ENCODE measurements at regions not wholly inside any gene's neighbourhood (a gene's known extent, or its start where the extent isn't known, plus 50 kb on each side); places are given as distances from the start of the nearest gene placed in this dataset.
"Not testable (repeated sequence)": the region's sequence is repeated elsewhere in the genome, so short reads cannot be mapped to it uniquely, and the experiment has no call there.

GRCh38 chr4:14335872-14336271, 666.4 kb upstream of the CPEB2 start:
- no peak for FAIRE-seq

DNA sequence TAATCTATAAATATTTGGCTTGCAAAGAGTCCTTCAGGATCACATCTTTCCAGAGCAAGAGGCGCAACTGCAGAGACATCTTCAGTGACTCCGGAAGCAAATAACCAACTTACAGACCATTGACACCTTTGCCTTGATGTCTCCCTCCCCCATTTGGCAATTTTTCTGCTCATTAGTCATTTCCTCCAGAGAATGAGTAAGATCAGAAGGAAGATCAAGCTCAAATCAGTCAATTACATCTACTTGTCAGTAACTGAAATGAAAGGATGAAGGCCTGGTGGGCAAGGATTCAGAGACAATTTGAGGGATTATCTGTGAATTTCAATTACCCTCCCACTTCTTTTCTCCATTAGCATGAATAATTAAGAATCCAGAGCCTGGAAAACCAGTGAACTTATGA, 665.6 kb upstream of the CPEB2 start:
- no peak for FAIRE-seq

- no peak for FAIRE-seq
Observed at GRCh38 chr4:14337892-14338584, 664.2 kb upstream of the CPEB2 start.

- FAIRE-seq: no peak
Observed at GRCh38 chr4:14338585-14339265, 663.6 kb upstream of the CPEB2 start.

- no peak for FAIRE-seq
Observed at GRCh38 chr4:14339715-14340114, 662.6 kb upstream of the CPEB2 start.

DNA sequence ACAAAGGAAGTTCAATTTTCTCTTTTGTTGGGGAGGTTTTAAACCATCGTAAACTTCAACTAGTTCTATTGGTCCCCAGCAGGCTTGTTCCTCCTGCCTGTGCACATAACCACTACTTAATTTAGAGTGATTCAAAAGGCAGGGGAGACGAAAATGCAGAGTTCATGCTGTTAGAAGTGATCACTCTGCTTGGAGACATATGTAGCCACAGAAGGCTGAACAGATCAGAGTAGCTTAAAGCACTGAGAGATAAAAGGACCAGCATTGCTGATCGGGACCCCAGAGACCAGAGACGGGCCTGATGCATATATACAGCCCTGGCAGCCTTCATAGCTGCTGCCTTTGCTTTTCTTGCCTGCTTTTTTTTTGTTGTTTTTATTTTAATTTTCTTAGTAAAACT, 662.0 kb upstream of the CPEB2 start:
- FAIRE-seq: no peak

DNA sequence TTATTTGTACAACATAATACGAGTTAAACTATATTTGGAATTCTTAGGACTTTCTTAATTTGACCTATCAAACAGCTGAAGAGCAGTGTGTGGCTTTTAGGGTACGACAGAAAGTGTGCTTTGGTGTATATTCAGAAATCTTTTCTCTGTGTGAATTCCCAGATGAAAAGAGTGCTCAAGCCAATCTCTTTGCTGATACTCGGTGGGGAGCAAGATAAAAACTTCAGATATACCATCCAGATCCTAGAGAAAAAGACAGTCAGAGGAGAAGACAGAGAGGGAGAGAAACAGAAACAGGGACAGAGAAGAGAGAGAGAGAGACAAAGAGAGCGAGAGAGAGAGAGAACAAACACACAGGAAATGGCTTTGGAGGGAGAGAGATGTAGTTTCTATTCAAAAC, 658.3 kb upstream of the CPEB2 start:
- FAIRE-seq: no peak

DNA sequence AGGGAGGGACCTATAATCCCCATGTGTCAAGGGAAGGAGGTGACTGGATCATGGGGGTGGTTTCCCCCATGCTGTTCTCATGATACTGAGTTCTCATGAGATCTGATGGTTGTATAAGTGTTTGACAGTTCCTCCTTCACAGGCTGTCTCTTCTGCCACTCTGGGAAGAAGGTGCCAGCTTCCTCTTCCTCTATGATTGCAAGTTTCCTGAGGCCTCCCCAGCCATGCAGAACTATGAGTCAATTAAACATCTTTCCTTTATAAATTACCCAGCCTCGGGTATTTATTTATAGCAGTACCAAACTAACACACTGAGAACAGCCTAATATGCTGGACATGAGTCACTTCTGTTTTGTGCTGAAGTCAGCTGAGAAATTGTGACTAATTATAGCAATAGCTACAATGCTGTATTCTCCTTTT, 656.9 kb upstream of the CPEB2 start:
- FAIRE-seq: no peak

GRCh38 chr4:14347526-14347925, 654.8 kb upstream of the CPEB2 start:
- FAIRE-seq: no peak

DNA sequence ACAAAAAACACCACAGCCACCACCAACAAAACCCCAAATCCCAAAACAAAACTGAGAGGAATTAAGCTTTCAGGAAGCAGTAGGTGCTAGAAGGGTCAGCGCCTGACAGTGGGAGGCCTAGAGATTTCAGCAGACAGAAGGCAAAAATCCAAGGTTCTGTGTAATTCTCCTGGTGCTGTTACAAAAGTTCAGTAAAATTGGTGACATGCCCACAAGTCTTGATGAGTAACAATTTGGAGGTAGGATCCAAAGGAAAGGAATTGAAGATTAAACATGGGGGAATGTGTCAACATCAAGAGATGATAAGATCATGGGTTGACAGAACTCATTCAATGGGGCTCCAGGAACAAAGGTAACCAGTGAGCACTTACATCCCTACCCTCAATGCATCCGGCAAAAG, 653.8 kb upstream of the CPEB2 start:
- no peak for FAIRE-seq

GRCh38 chr4:14358544-14359160, 643.6 kb upstream of the CPEB2 start:
- not testable (repeated sequence) for FAIRE-seq

- FAIRE-seq: no peak
Observed at GRCh38 chr4:14359991-14360390, 642.3 kb upstream of the CPEB2 start.

DNA sequence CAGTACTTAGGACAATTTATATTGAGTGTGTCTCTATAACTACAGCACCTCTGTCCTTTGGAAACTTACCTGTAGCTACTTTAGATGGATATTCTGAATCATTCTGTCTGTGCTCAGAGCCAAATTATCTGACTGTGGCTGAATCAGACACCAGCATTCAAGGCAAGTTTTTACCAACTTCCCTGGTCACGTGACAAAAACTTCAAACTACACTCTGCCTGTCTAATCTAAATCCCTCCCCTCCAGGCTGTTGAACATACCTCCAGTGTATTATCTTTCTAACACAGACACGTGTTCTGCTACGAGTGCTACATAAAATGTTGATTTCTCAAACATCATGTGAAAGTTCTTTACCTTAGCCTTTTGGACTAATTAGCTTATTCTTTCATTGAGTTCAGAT, 641.2 kb upstream of the CPEB2 start:
- FAIRE-seq: no peak

DNA sequence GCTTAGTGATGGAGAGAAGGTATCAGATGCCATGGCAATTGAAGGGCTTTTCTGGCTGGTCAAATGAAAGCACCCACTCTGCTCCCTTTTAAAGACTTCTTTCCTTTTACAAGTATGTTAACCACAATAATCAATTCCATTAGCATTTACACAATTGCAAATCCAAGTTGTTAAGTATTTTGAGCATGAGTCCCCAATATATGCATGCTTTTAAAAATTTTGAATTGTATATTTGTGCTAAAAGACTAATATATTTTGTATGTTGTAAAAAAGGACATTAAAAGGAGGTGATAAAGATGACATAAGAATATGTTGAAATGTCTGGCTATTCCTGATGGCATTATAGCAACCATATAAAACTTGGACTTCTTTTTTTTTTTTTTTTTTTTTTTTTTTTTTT, 639.9 kb upstream of the CPEB2 start:
- FAIRE-seq: no peak

DNA sequence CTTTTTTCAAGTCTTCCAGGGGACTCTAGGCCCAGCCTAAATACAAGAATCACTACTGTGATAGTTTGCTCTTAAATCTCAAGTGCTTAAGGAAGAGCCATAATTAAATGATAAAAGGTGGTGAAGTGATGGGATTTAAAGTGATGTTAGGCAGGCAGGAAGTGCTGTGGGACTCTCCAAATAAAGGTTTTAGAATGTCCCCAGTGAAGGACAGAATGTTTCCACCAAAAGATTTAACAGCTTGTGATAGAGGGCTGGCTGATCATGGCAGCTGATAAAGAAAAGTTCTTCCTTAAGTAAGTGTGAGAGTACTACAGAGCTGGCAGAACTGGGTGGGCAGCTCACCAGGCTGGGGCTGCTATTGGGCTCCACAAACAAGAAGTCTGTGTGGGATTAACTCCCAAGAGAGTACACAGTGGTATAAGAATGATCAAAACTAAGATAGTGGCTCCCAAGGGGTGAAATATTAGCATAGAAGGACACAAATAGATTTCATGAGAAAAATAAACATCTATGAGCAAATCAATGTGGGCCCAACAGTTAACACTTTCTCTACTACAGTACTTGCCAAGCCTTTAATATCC, 637.2 kb upstream of the CPEB2 start:
- FAIRE-seq: no peak

GRCh38 chr4:14368391-14368790, 633.9 kb upstream of the CPEB2 start:
- no peak for FAIRE-seq

DNA sequence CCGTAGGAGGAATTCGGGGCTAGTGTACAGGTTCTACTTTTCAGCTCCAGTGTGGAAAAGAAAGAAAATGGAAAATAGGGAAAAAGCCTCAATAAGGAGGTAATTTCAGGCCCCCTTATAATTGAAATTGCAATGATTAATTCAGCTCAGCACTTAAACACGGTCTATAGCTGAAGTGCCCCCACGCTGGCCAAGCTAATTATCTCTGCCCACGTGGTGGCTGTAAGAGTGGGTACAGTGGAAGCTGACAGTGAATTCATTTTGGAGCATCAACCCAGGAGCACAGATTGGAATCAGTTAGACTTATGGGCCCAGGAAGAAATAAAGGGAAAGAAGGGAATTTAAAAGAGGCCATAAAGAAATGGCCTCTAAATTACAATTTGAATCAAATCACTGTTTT, 631.1 kb upstream of the CPEB2 start:
- no peak for FAIRE-seq

- no peak for FAIRE-seq
Observed at GRCh38 chr4:14375816-14376215, 626.5 kb upstream of the CPEB2 start.

- no peak for FAIRE-seq
Observed at GRCh38 chr4:14379183-14379582, 623.1 kb upstream of the CPEB2 start.

DNA sequence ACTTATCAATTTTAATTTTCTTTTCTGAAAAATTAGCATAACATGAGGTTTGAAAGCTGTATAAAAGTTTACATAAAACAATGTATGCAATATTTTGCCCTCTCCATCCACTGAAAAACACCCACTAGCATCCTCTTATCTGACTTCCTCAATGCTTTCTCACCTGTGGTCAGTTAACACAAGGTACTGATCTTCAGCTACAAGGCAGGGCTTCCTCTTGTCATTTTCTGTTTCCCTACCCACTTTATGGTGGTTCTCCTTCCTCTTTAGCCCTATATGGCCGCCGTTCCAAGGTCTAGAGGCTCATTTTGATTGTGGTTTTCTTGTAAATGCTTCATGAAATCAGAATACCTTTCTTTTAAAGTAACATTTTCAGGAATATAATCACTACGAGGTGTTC, 618.6 kb upstream of the CPEB2 start:
- no peak for FAIRE-seq

DNA sequence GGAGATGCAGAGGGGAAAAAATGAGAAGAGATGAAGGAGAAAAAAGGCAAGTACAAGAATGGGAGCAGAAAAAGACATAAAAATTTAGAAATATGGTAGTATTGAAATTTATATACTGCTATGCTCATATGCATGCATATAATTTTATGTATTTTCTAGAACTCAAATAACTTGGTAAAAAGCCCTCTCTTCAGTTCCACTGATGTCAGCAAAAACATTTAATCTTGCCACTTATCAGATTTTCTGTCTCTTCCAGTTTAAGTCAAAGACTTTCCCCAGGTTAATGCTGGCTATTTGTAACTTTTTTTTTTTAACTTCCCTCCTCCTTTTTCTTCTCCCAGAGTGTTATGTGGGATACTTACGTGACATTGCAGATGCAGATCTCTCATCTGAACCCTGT, 617.5 kb upstream of the CPEB2 start:
- no peak for FAIRE-seq

GRCh38 chr4:14386196-14386595, 616.1 kb upstream of the CPEB2 start:
- FAIRE-seq: no peak

DNA sequence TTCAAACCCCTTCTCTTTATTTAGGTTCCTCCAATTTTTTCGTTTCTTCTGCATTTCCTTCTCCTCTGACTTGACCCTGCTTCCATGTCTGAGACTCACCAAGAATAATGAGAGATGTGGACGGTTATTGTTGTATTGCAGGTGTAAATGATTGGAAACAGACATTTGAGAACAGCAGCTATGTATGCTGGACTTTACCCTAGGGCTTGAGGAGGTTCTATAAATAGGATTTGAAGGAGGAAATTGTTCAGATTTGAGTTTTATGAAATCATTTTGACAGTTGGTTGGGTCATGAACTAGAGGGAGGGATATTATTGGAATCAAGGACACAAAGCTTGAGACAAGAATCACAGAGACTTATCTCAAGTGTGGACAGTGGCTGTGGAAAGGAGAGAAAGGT, 614.6 kb upstream of the CPEB2 start:
- FAIRE-seq: no peak

GRCh38 chr4:14392378-14392777, 609.9 kb upstream of the CPEB2 start:
- no peak for FAIRE-seq

Data from colon (tissue), 2 donors.